ENCODE measurements at regions not wholly inside any gene's neighbourhood (a gene's known extent, or its start where the extent isn't known, plus 50 kb on each side); places are given as distances from the start of the nearest gene placed in this dataset.
"Not testable (repeated sequence)": the region's sequence is repeated elsewhere in the genome, so short reads cannot be mapped to it uniquely, and the experiment has no call there.

DNA sequence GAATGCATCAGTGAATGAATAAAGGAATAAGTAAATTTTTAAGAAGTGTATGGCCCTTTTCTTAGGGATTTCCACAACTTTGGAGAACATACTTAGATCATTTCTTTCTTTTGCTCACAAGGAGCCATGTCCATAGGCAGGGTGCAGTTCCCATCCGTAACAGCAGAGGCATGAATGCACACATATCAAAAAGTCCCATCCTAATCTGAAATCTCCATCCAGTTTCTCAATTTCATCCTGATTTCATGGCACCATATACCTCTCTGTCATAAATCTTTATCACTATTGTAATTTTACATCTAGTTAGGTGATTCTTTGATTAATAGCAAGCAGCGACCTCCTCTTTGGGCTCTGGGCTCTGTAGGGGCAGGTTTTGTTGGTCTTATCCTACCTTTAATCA lies 359.2 kb downstream of the RRAGC start:
- no peak overlapping the region for H3K4me3 ChIP-seq (ENCODE audit: low read depth, low read length)
- DNase-seq (ENCODE audit: low read depth): no peak

DNA sequence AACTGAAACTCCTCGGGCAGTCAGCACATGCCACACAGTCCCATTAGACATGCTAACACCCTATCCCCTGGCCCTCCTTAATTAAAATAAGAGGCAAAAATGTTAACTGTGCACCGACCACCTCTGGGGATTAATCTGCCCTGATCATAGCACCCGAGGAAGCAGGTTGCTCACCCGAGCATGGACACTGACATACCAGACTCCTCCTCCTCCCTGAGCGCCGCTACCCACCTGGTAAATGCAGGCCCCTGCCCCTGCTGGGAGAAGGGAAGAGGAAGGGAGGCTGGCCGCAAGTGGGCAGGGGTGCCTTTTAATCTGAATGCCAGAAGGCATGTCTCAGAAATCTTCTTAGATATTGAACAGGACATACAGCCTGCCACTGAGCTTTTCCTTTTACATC lies 360.9 kb downstream of the RRAGC start:
- DNase-seq (ENCODE audit: low read depth): no peak

DNA sequence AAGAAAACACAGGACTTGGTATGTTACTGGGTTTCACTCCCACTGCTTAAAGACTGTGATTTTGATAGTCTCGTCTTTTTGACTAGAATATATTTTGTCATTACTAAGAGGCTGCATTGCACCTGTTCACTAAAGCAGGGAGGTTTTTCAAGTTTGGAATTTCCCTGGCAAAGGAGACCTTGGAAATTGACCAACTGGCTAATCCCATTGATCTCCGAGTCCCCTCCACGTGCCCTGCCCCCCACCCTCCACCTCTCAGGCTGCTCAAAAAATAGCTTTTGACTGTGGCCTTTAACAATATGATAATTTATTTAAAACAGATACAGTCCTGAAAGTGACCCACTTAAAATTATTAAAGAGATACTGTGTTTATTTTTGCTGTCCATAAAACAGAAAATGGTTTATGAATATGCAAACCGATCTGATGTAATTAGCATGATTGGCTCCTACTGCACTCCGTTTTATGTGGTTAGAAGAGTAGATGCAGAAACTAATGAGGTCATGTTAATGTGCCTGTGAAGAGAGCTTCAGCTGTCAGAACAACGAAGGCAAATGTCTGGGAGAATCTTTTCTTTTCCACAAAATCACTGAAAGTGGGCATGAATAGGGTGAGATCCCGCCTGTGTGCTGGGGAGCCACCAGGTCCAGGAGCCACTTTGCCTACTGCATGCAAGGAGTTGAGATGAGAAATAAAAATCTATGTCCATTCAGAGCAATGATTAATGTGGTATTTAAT lies 361.5 kb downstream of the RRAGC start:
- no peak for DNase-seq (ENCODE audit: low read depth)
- no peak overlapping the region for H3K4me3 ChIP-seq (ENCODE audit: low read depth, low read length)

More for the DNA sequence above, 360.9 kb downstream of the RRAGC start:
- no peak overlapping the region for H3K4me3 ChIP-seq (ENCODE audit: low read depth, low read length)

DNA sequence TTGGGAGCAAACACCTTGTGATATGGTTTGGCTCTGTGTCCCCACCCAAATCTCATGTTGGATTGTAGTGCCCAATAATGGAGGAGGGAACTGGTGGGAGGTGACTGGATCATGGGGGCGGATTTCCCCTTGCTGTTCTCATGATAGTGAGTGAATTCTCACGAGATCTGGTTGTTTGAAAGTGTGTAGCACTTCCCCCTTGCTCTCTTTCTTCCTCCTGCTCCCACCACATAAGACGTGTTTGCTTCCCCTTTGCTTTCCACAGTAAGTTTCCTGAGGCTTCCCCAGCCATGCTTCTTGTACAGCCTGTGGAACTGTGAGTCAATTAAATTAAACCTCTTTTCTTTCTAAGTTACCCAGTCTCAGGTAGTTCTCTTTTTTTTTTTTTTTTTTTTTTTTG lies 366.3 kb downstream of the RRAGC start:
- DNase-seq (ENCODE audit: low read depth); H3K4me3 ChIP-seq (ENCODE audit: low read depth, low read length): not testable (repeated sequence)

DNA sequence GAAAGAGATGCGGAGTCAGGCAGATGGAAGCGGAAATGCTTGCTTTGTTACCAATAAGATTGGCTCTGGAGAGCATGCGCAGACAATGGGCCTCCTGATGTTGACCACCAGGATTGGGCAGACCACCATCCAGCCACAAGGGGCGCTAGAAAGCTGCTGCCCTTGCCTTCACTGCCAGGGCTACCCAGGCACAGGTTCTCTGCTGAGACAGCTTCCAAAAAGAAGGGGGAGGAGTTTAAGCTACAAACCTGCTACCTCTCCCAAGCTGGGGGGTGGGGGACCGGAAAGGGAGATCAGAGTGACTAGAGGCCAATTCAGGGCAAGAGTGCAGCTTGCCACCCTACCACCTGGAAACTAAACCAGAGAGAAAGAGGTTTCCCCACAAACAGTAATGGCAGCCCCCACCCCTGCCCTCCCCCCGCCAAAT lies 369.7 kb downstream of the RRAGC start:
- no peak overlapping the region for H3K4me3 ChIP-seq (ENCODE audit: low read depth, low read length)
- DNase-seq (ENCODE audit: low read depth): no peak

DNA sequence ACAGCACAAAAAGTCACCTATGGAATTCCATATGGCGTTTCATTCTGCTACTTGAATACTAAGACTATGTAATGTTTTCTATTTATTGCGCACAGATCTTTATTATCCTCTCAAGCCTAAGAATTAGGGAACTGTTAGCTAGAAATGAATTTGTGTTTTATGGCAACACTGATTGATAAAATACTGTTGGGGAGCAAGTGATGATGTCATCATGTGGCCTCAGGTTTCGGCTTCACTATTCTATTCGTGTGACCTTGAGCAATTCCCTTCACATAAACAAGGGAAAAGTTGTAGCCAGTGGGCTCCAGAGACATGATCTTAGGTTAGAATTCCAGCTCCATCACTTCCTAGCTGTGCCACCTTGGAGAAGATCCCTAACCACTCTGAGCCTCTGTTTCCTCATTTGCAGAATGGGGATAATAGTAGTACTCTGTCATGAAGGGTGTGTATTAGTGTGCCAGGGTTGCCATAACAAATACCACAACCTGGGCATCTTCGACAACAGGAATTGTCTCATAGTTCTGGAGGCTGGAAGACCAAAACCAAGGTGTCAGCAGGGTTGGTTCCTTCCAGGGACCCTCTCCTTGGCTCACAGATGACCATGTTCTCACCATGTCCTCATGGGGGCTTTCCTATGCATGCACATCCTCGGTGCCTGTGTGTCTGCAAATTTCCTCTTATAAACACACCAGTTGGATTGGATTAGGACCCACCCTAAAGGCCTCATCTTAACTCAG lies 371.2 kb downstream of the RRAGC start:
- no peak overlapping the region for H3K4me3 ChIP-seq (ENCODE audit: low read depth, low read length)
- DNase-seq (ENCODE audit: low read depth): no peak

DNA sequence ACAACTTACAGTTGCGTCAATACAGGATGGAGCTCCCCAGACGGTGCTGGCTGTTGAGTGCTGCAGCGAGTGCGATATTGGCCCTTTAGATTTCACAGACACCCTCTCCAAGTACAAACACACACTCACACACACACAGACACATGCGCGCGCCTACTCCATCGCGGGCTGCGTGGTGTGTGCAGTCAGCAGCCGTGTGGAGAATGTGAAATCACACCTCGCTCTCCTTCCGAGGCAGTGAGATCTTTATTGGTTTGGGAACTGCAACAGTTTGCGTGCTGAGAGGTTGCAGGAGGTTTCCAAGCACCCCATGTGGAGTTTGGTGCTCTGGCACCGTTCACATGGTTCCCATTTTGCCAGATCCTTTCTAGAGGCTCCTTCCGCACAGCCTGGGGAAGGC lies 372.2 kb downstream of the RRAGC start:
- no peak overlapping the region for H3K4me3 ChIP-seq (ENCODE audit: low read depth, low read length)
- DNase-seq (ENCODE audit: low read depth): no peak

DNA sequence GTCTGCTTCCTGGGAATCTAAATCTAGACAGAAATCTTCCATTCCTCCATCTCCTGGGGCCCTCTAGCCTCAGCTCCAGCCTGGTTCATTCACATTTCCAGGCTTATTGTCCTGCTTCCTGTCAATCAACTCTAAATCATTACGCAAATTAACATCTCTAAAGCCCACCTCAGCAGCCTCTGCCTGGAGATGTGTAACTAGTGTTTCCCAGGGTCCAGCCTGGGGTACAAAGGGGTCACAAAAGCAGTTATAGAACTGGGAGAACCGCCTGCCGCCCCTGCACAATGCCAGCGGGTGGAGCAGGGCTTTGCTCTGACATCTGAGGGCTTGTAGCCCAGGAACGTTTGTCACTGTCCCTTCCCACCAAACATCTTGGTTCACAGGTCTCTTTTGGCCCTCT lies 373.5 kb downstream of the RRAGC start:
- H3K4me3 ChIP-seq (ENCODE audit: low read depth, low read length): no peak overlapping the region
- no peak for DNase-seq (ENCODE audit: low read depth)

DNA sequence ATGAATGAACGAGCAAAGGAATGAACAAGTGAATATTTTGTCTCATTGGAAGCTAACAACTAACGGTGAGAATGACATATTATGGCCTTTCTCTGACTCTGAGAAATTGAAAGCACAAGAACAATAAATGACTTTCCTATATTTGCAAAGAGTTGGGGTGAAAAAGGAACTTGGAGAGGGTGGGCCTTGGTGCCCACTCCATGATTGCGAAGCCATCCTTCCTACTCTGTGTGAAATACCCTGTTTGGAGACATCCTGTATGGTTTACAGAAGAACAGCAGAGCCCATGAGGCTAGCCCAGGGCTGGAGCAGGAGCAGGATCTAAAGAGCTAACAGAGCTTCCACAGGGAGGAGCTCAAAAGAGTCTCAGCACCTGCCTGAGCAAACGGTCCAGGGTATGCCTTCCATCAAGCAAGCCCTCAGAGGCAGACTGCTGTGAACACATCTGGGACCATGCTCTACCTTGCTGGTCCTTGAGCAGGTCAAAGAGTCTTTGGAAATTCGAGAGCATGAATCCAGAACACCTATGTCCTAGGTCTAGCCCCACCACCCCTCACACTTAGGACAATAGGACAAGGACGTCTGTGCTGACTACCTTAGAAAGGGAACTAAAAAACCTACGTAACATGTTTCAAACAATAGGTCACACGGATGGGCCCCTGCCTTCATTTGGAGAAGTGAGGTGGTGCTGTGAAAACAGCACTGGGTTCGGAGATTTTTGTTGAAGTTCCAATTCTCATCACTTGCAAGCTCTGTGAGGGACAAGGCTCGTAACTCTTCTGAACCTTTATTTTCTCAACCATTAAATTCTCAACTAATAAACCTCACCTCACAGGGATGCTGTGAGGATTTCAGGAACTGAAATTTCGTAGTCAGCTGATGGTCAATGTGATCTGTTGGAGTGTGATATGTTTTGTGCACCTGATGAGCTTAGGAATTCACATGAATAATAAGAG lies 377.4 kb downstream of the RRAGC start:
- no peak for DNase-seq (ENCODE audit: low read depth)
- H3K4me3 ChIP-seq (ENCODE audit: low read depth, low read length): no peak overlapping the region

DNA sequence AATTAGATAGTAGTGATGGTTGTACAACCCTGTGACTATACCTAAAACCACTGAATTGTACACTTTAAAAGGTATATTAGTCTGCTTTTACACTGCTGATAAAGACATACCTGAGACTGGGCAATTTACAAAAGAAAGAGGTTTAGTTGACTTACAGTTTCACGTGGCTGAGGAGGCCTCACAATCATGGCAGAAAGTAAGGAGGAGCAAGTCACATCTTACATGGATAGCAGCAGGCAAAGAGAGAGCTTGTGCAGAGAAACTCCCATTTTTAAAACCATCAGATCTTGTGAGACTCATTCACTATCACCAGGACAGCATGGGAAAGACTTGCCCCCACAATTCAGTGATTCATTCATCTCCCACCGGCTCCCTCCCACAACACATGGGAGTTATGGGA lies 379.9 kb downstream of the RRAGC start:
- not testable (repeated sequence) for DNase-seq (ENCODE audit: low read depth)

DNA sequence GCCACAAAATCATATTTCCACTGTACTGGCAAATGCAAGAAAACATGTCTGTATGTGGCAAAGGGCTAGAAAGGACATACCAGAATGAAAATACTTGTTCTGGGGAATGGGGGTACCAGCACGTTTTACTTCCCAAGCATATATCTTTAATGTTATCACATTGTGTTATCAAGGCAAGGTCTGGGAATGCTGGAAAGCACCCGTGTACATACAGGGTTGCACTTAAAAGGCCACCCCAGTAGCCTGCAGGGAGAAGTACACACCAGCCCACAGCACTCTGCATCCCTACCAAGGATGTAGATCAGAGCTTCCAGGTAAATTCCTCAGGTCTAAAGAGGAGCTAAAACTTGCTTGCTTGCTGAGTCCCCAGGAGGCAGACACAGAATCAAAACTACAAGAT lies 381.8 kb downstream of the RRAGC start:
- H3K4me3 ChIP-seq (ENCODE audit: low read depth, low read length): no peak overlapping the region
- no peak for DNase-seq (ENCODE audit: low read depth)

More for the DNA sequence above, 379.9 kb downstream of the RRAGC start:
- H3K4me3 ChIP-seq (ENCODE audit: low read depth, low read length): not testable (repeated sequence)

DNA sequence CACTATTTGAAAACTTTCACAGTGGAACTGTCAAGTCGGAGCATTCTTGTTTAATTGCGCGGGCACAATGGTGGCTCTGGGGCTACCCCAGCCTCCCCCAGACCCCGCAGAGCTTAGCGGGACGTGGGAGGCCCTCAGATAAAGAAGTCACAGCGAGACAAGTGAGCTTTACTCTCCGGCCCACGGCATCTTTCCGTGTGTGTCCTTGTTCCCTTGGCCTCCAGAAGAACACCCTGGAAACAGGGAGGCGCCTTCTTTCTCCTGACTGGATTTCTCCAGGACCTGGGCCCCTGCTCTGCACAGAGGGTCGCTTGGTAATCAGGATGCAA lies 382.8 kb downstream of the RRAGC start:
- DNase-seq (ENCODE audit: low read depth): no peak
- no peak overlapping the region for H3K4me3 ChIP-seq (ENCODE audit: low read depth, low read length)

DNA sequence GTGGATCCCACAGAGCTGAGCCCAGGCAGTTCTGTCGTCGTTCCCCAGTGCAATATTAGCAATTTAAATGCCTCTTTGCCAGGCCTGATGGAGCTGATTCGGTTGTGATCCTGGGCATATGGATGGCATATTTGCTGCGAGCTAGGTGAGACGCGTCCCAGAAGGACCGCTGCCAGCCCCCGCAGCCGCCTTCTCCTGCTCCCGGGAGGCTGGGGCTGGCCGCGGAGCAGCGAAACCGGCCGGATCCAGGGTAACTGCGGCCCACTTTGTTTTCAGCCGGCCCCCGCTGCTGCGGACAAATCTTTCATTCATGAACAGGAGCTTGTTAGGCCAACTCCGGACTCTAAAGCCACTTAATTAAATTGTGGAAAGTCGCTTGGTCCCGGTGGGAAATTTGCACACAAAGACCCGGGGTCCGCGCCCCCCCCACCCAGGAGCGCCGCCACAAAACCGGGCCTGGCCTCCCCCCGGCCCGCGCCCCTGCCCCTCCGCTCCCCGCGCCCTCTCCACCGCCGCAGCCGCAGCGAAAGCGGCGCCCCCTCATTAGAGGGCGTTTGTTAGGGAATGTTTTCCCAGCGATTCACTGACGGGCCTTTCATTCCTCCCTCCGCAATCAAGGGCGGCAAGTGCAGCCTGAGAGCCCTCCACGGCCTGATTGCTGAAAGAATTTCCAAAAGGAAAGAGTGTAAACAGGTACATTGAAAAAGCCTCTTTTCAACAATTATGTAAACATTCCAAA lies 383.3 kb downstream of the RRAGC start:
- no peak for DNase-seq (ENCODE audit: low read depth)
- no peak overlapping the region for H3K4me3 ChIP-seq (ENCODE audit: low read depth, low read length)

DNA sequence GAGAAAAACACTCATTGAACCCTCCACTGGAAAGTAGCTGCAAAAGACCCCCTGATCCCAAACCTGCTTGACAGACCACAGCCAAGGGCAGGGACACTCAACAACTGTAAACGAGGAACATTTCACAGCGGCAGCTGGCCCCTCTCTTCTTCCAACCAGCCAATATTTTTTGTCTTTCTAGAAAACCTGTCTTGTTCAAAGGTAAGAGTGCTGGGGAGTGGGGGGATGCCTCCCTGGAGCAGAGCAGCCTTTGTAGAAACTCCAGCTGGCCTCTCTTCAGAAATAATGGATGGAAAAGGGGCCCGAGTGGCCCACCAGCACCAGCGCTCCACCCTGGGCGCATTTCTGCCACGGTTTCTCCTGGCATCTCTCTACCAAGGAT lies 384.0 kb downstream of the RRAGC start:
- no peak overlapping the region for H3K4me3 ChIP-seq (ENCODE audit: low read depth, low read length)
- DNase-seq (ENCODE audit: low read depth): no peak

DNA sequence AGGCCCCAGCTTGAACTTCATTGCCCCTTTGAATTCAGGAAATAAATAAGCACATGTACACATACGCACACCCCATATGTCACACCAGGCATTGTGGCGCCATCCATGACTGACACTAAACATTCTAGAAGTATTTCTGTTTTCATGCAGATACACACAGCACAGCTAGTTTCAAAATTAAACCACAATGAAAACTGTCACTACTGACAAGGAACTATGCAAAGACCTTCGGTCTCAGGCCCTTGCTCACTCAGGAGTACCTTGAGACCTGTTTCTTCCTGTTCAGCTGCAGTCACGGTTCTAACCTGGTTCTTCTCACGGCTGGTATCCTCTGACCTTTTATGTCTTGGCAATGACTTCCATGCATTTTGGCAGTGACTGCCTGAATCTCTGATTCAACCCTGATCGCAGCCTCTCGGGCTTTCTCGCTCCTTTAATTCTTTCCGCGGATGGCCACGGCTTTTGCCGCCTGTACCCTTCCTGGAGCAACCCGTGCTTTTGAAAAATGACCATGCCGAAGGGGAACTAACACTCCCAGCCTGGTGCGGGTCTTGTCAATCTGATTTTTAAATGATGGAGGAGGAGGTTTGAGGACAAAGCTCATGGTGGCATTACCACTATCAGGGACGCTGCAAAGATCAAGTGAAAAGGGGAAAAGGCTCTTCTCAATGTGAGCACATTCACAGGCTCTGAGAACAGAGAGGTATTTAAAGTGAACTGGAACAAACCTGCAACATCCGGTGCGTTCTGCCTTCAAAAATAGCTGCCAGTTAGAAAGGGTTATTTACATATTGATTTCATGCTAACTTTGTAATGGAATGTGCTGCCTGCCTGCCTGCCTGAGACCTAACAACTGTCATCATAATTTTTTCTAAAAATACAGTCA lies 384.6 kb downstream of the RRAGC start:
- H3K4me3 ChIP-seq (ENCODE audit: low read depth, low read length): no peak overlapping the region

DNA sequence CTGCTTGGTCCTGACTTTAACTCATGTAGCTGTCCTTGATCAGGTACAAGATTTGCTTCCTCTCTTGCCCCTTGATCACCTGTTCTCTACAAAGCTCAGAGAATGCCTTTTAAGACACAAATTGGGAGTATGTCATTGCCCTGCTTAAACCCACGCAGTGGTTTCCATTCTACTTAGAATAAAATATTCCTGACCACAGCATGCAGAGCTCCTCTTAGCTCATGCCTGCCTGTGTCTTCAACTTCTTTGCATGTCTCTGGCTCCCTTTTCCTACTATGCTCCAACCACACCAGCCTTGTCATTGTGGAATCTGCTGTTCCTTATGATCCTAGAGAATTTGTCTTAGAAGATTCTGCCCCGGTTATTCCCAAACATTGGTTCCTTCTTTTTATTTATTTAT lies 393.1 kb downstream of the RRAGC start:
- no peak for DNase-seq (ENCODE audit: low read depth)
- no peak overlapping the region for H3K4me3 ChIP-seq (ENCODE audit: low read depth, low read length)

More for the DNA sequence above, 384.6 kb downstream of the RRAGC start:
- DNase-seq (ENCODE audit: low read depth): no peak

DNA sequence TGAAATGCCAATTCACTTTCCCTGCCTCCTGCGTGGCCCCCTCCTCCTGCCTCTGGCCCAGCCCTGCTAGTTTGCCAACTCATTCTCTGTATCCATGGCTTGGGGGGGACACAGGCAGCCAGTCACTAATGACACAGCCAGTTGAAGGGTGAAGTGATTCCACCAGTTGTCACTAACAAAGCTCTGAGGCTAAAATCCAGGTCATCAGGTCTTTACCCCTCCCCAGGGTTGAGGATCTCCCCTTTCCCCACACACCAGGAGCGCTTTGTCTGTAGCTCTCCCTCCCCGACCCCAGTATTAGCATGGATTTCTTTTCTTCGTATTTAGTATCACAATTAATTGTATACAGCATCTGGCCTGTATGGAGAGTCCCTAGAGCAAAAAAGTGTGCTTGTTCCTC lies 394.1 kb downstream of the RRAGC start:
- DNase-seq (ENCODE audit: low read depth): no peak

DNA sequence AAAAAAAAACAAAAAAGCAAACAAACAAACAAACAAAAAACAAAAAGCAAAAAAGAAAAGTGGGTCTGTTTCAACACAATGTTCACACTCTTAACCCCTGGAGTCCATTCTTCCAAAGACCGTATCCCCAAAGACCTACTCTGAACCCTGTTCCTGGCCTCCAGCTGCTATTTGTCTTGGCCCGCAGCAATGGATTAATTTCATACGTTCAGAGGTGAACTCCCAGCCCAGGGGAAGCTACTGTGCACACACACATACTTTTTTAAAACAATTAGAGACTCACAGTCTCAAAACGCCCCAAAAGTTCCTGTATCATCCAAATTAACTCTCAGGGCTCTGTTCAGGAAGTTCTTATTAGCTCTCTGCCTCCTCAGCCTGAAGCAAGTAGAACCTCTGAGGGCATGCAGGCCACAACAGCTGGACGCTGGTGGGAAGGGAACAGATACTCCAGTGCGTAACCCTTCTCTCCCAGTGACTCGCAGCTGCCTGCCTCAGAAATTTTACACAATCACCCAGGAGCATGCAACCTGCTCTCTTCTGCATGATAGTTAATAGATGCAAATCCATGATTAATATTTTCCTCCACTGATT lies 395.4 kb downstream of the RRAGC start:
- DNase-seq (ENCODE audit: low read depth): no peak
- no peak overlapping the region for H3K4me3 ChIP-seq (ENCODE audit: low read depth, low read length)

More for the DNA sequence above, 394.1 kb downstream of the RRAGC start:
- H3K4me3 ChIP-seq (ENCODE audit: low read depth, low read length): no peak overlapping the region

All from skeletal muscle cell (primary cell).